Breast epithelium (tissue), 4 donors: ENCODE measurements at regions not wholly inside any gene's neighbourhood (a gene's known extent, or its start where the extent isn't known, plus 50 kb on each side); places are given as distances from the start of the nearest gene placed in this dataset.

Source experiments
- DNase-seq, 2 donors: peaks; one replicate each; pipeline ENCODE4 v3.0.0-alpha.2; 2019; ENCODE audit warnings: low spot score in 2 of 2
- H3K27ac ChIP-seq, 2 donors: fragments of 200-600 bp; sonication (generic) in 1 of 2; one replicate each; pipeline ENCODE4 v1.5.1; 2016 to 2019; ENCODE audit warnings: mild to moderate bottlenecking in 1 of 2
- H3K27me3 ChIP-seq, 2 donors: fragments of 200-600 bp; sonication (generic) in 1 of 2; one replicate each; pipeline versions ENCODE4 v1.5.1 to v1.6.0; 2017 to 2019; ENCODE audit warnings: control low read depth in 1 of 2, mild to moderate bottlenecking in 1 of 2
- H3K36me3 ChIP-seq: fragments of 200-600 bp; one replicate; pipeline ENCODE4 v1.5.1; 2019
- H3K4me1 ChIP-seq, 2 donors: fragments of 200-600 bp; sonication (generic); one replicate each; pipeline ENCODE4 v1.5.1; 2016 to 2019; ENCODE audit warnings: control low read depth in 1 of 2
- H3K4me3 ChIP-seq, 3 donors: fragments of 200-600 bp; sonication (generic); 1 replicate in 2 of 3; 2 replicates in 1 of 3; pipeline ENCODE4 v1.5.1; 2016 to 2019; ENCODE audit warnings: mild to moderate bottlenecking in 3 of 3, moderate library complexity in 2 of 3
- H3K9me3 ChIP-seq, 2 donors: fragments of 200-600 bp; sonication (generic) in 1 of 2; one replicate each; pipeline ENCODE4 v1.5.1; 2016 to 2019; ENCODE audit warnings: control low read depth in 1 of 2
- CTCF ChIP-seq, 3 donors: fragments of 450-650 bp; IDR thresholded peaks; one replicate each; pipeline ENCODE4 v1.5.1; 2016 to 2017; ENCODE audit warnings: antibody characterized with exemption in 3 of 3, mild to moderate bottlenecking in 3 of 3, moderate library complexity in 3 of 3
- POLR2A ChIP-seq: fragments of 450-650 bp; IDR thresholded peaks from one replicate; pipeline ENCODE4 v1.6.1; 2016; ENCODE audit warnings: antibody characterized with exemption, mild to moderate bottlenecking, moderate library complexity
- POLR2AphosphoS5 ChIP-seq, 3 donors: sonication (generic); formaldehyde crosslinking; IDR thresholded peaks; one replicate each; pipeline ENCODE4 v1.6.1; 2017; ENCODE audit warnings: antibody characterized with exemption in 3 of 3
- intact Hi-C: fragments of 100-400 bp; cut with DNase I; formaldehyde crosslinking; loops from one replicate; pipeline ENCODE4 v1.15.1; 2023; ENCODE audit warnings: low total_unique reads

- Histone ChIP-seq H3K4me1 (no peaks in the 10 kb centered on the region), H3K27me3 (no peaks in the 10 kb centered on the region), H3K9me3 (no peaks in the 10 kb centered on the region), H3K36me3 (no peaks in the 10 kb centered on the region), H3K27ac (no peak overlapping the region), H3K4me3 (no peak overlapping the region)
- TF ChIP-seq POLR2A, result no peak
- no peak for DNase-seq
- intact Hi-C loops, result no loop called here
Measured at GRCh38 chr16:20247076-20247475, 80.2 kb downstream of the GP2 start.

GRCh38 chr16:20243731-20244281 is 83.5 kb downstream of the GP2 start:
- TF ChIP-seq CTCF (IDR thresholded peaks at IDR 0.05) (no peak), POLR2A (no peak), POLR2AphosphoS5 (IDR thresholded peaks at IDR 0.05) (no peak)
- intact Hi-C loops, result no loop called here
- no peak overlapping the region for H3K27ac ChIP-seq
- DNase-seq, result no peak
- H3K36me3 ChIP-seq, result no peaks in the 10 kb centered on the region
- H3K9me3 ChIP-seq, result no peaks in the 10 kb centered on the region
- H3K4me1 ChIP-seq, result no peaks in the 10 kb centered on the region
- peaks cover 0 to 6% of the 10 kb centered on the region in 2 donors for H3K27me3 ChIP-seq
- no peak overlapping the region for H3K4me3 ChIP-seq

- H3K9me3 ChIP-seq, result no peaks in the 10 kb centered on the region
- peaks cover 0 to 12% of the 10 kb centered on the region in 2 donors for H3K27me3 ChIP-seq
- no peaks in the 10 kb centered on the region for H3K4me1 ChIP-seq
- no peaks in the 10 kb centered on the region for H3K36me3 ChIP-seq
- intact Hi-C loops, result no loop called here
- no peak overlapping the region for H3K4me3 ChIP-seq
- TF ChIP-seq POLR2A (no peak), POLR2AphosphoS5 (IDR thresholded peaks at IDR 0.05) (no peak), CTCF (IDR thresholded peaks at IDR 0.05) (no peak)
- no peak overlapping the region for H3K27ac ChIP-seq
- DNase-seq, result no peak
Measured at GRCh38 chr16:20242568-20243255, 84.6 kb downstream of the GP2 start.

GRCh38 chr16:20241321-20241720 is 86.0 kb downstream of the GP2 start:
- no peak for DNase-seq
- Histone ChIP-seq H3K4me1 (no peaks in the 10 kb centered on the region), H3K4me3 (no peak overlapping the region), H3K9me3 (no peaks in the 10 kb centered on the region), H3K36me3 (no peaks in the 10 kb centered on the region), H3K27ac (no peak overlapping the region), H3K27me3 (peaks cover 0 to 12% of the 10 kb centered on the region in 2 donors)
- intact Hi-C loops, result no loop called here
- TF ChIP-seq CTCF (IDR thresholded peaks at IDR 0.05) (no peak), POLR2A (no peak), POLR2AphosphoS5 (IDR thresholded peaks at IDR 0.05) (no peak)

GRCh38 chr16:20236579-20237289 is 90.6 kb downstream of the GP2 start:
- TF ChIP-seq POLR2AphosphoS5 (IDR thresholded peaks at IDR 0.05), result no peak
- no peak for TF ChIP-seq POLR2A
- no peak for TF ChIP-seq CTCF (IDR thresholded peaks at IDR 0.05)
- H3K4me3 ChIP-seq, result no peak overlapping the region

More at GRCh38 chr16:20236579-20237289, 90.6 kb downstream of the GP2 start:
- Histone ChIP-seq H3K36me3 (no peaks in the 10 kb centered on the region), H3K27ac (no peak overlapping the region), H3K4me1 (no peaks in the 10 kb centered on the region), H3K9me3 (no peaks in the 10 kb centered on the region), H3K27me3 (peaks cover 0 to 18% of the 10 kb centered on the region in 2 donors)
- DNase-seq, result no peak
- intact Hi-C loops, result no loop called here
